IMR-90 (cell line): ENCODE measurements at regions not wholly inside any gene's neighbourhood (a gene's known extent, or its start where the extent isn't known, plus 50 kb on each side); places are given as distances from the start of the nearest gene placed in this dataset.

Source experiments
- ATAC-seq: fragments of 200-7000 bp; cut with Tn5 transposase; 2 replicates; pipeline ENCODE4 v1.9.1; 2020; ENCODE audit warnings: low read depth, mild to moderate bottlenecking, moderate library complexity
- BruUV-seq: library from RNA; stranded (reverse); fragments of 400-500 nt; replicated peaks from 2 replicates; lab custom pipeline; 2021; lab: Mats Ljungman, UMichigan
- CTCF ChIA-PET: fragments of 300-600 bp; formaldehyde crosslinking; extraction: SDS; loops from one replicate; lab custom pipeline; 2021; ENCODE audit warnings: antibody characterized with exemption; lab: Yijun Ruan, JAX
- POLR2A ChIA-PET: fragments of 300-600 bp; sonication (Branson Sonifier 250); formaldehyde crosslinking; loops from one replicate; lab custom pipeline; 2022; ENCODE audit warnings: antibody characterized with exemption; ENCODE audit not compliant: unreplicated experiment; lab: Charles Lee
- DNase-seq: peaks from one replicate; pipeline ENCODE4 v3.0.0; 2013
- H2AFZ ChIP-seq: replicated peaks from 2 replicates; pipeline ENCODE3; 2013; ENCODE audit warnings: low read length, mild to moderate bottlenecking; ENCODE audit not compliant: poor library complexity
- H2AK5ac ChIP-seq: 2 replicates; pipeline ENCODE4 v1.6.1; 2013; ENCODE audit warnings: low read depth, low read length, inconsistent platforms
- H2AK9ac ChIP-seq: replicated peaks from 2 replicates; pipeline ENCODE3; 2013; ENCODE audit warnings: mild to moderate bottlenecking, low read depth, low read length, moderate library complexity; ENCODE audit not compliant: poor library complexity
- H2BK120ac ChIP-seq: 2 replicates; pipeline ENCODE4 v1.6.1; 2013; ENCODE audit warnings: low read depth, low read length, inconsistent platforms
- H2BK15ac ChIP-seq: 3 replicates; pipeline ENCODE4 v1.6.1; 2013; ENCODE audit warnings: low read depth, low read length, inconsistent platforms
- H2BK20ac ChIP-seq: 2 replicates; pipeline ENCODE4 v1.6.1; 2013; ENCODE audit warnings: low read depth, mild to moderate bottlenecking, inconsistent platforms, low read length, moderate library complexity
- H2BK5ac ChIP-seq: 2 replicates; pipeline ENCODE4 v1.6.1; 2013; ENCODE audit warnings: mild to moderate bottlenecking, low read depth, low read length, inconsistent platforms; ENCODE audit not compliant: poor library complexity, severe bottlenecking
- H3K14ac ChIP-seq: replicated peaks from 2 replicates; pipeline ENCODE4 v1.6.1; 2013; ENCODE audit warnings: low read depth, low read length, inconsistent platforms
- H3K18ac ChIP-seq: 2 replicates; pipeline ENCODE4 v1.6.1; 2013; ENCODE audit warnings: low read depth, low read length, control low read depth
- H3K23ac ChIP-seq: 2 replicates; pipeline ENCODE4 v1.6.1; 2013; ENCODE audit warnings: low read depth, low read length, inconsistent platforms
- H3K27ac ChIP-seq: 2 replicates; pipeline ENCODE4 v1.5.1; 2013; ENCODE audit warnings: mild to moderate bottlenecking, control low read depth, low read length; ENCODE audit not compliant: insufficient read depth
- H3K27me3 ChIP-seq: 2 replicates; pipeline ENCODE4 v1.6.1; 2013; ENCODE audit warnings: low read length; ENCODE audit not compliant: control insufficient read depth, insufficient read depth
- H3K36me3 ChIP-seq: 2 replicates; pipeline ENCODE4 v1.6.1; 2013; ENCODE audit warnings: low read length, mixed read lengths; ENCODE audit not compliant: control insufficient read depth, insufficient read depth
- H3K4ac ChIP-seq: 2 replicates; pipeline ENCODE4 v1.6.1; 2013; ENCODE audit warnings: low read depth, low read length, inconsistent platforms
- H3K4me1 ChIP-seq: 2 replicates; pipeline ENCODE4 v1.6.1; 2013; ENCODE audit warnings: low read length, mixed read lengths; ENCODE audit not compliant: control insufficient read depth, insufficient read depth
- H3K4me2 ChIP-seq: 2 replicates; pipeline ENCODE4 v1.6.1; 2013; ENCODE audit warnings: low read depth, mild to moderate bottlenecking, control low read depth, low read length, moderate library complexity
- H3K4me3 ChIP-seq: 2 replicates; pipeline ENCODE4 v1.5.1; 2013; ENCODE audit warnings: low read depth, mild to moderate bottlenecking, control low read depth, low read length, moderate library complexity; ENCODE audit not compliant: insufficient read depth
- H3K56ac ChIP-seq: 2 replicates; pipeline ENCODE4 v1.6.1; 2013; ENCODE audit warnings: low read length, inconsistent platforms; ENCODE audit not compliant: insufficient read depth; ENCODE audit errors: extremely low read depth
- H3K79me1 ChIP-seq, 2 experiments: 2 replicates each; pipeline ENCODE4 v1.6.1; 2013; ENCODE audit warnings: low read length in 2 of 2, inconsistent platforms in 1 of 2, low read depth in 1 of 2
- H3K9ac ChIP-seq: 2 replicates; pipeline ENCODE4 v1.6.1; 2013; ENCODE audit warnings: low read depth, low read length, control low read depth
- H3K9me1 ChIP-seq: 2 replicates; pipeline ENCODE4 v1.6.1; 2013; ENCODE audit warnings: low read length, inconsistent platforms; ENCODE audit not compliant: insufficient read depth
- H3K9me3 ChIP-seq: 2 replicates; pipeline ENCODE4 v1.6.1; 2013; ENCODE audit warnings: low read length; ENCODE audit not compliant: control insufficient read depth, insufficient read depth
- H4K20me1 ChIP-seq: 2 replicates; pipeline ENCODE4 v1.6.1; 2013; ENCODE audit warnings: low read length, inconsistent platforms; ENCODE audit not compliant: insufficient read depth
- H4K5ac ChIP-seq: 2 replicates; pipeline ENCODE4 v1.6.1; 2013; ENCODE audit warnings: mild to moderate bottlenecking, low read depth, low read length, control low read depth
- H4K8ac ChIP-seq, 2 experiments: 2 replicates each; pipeline ENCODE4 v1.6.1; 2013; ENCODE audit warnings: low read depth in 2 of 2, low read length in 2 of 2, control low read depth in 1 of 2, inconsistent platforms in 1 of 2
- H4K91ac ChIP-seq: 2 replicates; pipeline ENCODE4 v1.6.1; 2013; ENCODE audit warnings: low read depth, low read length, inconsistent platforms; ENCODE audit not compliant: insufficient read depth
- FOS ChIP-seq: fragments of 150-350 bp; IDR thresholded peaks from 2 replicates; pipeline ENCODE4 v1.6.1; 2016; ENCODE audit warnings: low read depth, low read length
- MAZ ChIP-seq: IDR thresholded peaks from 2 replicates; pipeline ENCODE4 v1.6.1; 2012; ENCODE audit warnings: low read depth, mild to moderate bottlenecking, low read length, improper control_type of control experiment, moderate library complexity, borderline replicate concordance
- MXI1 ChIP-seq: IDR thresholded peaks from 2 replicates; pipeline ENCODE4 v1.6.1; 2012; ENCODE audit warnings: low read depth, mild to moderate bottlenecking, low read length, moderate library complexity, borderline replicate concordance
- NFE2L2 ChIP-seq: fragments of 150-350 bp; IDR thresholded peaks from 2 replicates; pipeline ENCODE4 v1.6.1; 2016; ENCODE audit warnings: low read depth, mild to moderate bottlenecking, low read length
- POLR2A ChIP-seq: IDR thresholded peaks from 2 replicates; pipeline ENCODE4 v1.6.1; 2012; ENCODE audit warnings: mild to moderate bottlenecking, low read depth, low read length
- RCOR1 ChIP-seq: IDR thresholded peaks from 2 replicates; pipeline ENCODE4 v1.6.1; 2012; ENCODE audit warnings: mild to moderate bottlenecking, low read length, improper control_type of control experiment; ENCODE audit not compliant: insufficient replicate concordance
- SMC3 ChIP-seq: fragments of 150-350 bp; IDR thresholded peaks from 2 replicates; pipeline ENCODE4 v1.6.1; 2016; ENCODE audit warnings: low read depth, mild to moderate bottlenecking, antibody characterized with exemption, low read length, moderate library complexity
- WGBS, 2 experiments: methylation state at CpG; one replicate each; pipeline versions ENCODE4 v1.1.5 to v1.1.7; 2013; ENCODE audit warnings: missing lambda C conversion rate in 2 of 2; ENCODE audit not compliant: insufficient read length in 1 of 2; ENCODE audit errors: extremely low coverage in 2 of 2; 5-methylcytosine and 5-hydroxymethylcytosine counted together
- dilution Hi-C: fragments of 300-500 bp; cut with HindIII; formaldehyde crosslinking; loops from one replicate; pipeline ENCODE4 v1.14.3; 2018; ENCODE audit warnings: low sequenced_read_pairs; ENCODE audit not compliant: unreplicated experiment
- in situ Hi-C: fragments of 300-500 bp; cut with MboI; formaldehyde crosslinking; loops from 3 replicates; pipeline ENCODE4 v1.14.3; 2019; ENCODE audit warnings: low sequenced_read_pairs, inconsistent platforms, mixed read lengths
- intact Hi-C: fragments of 100-400 bp; cut with micrococcal nuclease; formaldehyde crosslinking; loops from 2 replicates; pipeline ENCODE4 v1.10.0; 2022

- in situ Hi-C loops, result no loop called here
- intact Hi-C loops, result loop anchor here (1.0 kb wide), 2 partner anchors 178 to 324 kb away; no protein-coding TSS in a partner anchor
- no peak overlapping the region for H2BK15ac ChIP-seq
- H4K91ac ChIP-seq, result no peak overlapping the region
- H3K4me1 ChIP-seq, result no peaks in the 10 kb centered on the region
- BruUV-seq, result no TSS peak
- ATAC-seq, result no peak
- dilution Hi-C loops, result no loop called here
- no peak overlapping the region for H3K4me2 ChIP-seq
- no peak overlapping the region for H3K9ac ChIP-seq
- DNase-seq, result no peak
- H2BK120ac ChIP-seq, result no peak overlapping the region
- no peak overlapping the region for H2BK20ac ChIP-seq
- H2AK9ac ChIP-seq, result no peak overlapping the region
- H3K9me1 ChIP-seq, result no peaks in the 10 kb centered on the region
- H3K23ac ChIP-seq, result no peak overlapping the region
- no peak overlapping the region for H2BK5ac ChIP-seq
- H2AFZ ChIP-seq, result no peak overlapping the region
- H3K56ac ChIP-seq, result no peak overlapping the region
- H2AK5ac ChIP-seq, result no peak overlapping the region
- no peaks in the 10 kb centered on the region for H3K36me3 ChIP-seq
- WGBS, 2 experiments, result no CpG with 5 or more reads among the region's 4 CpGs
- no peak for TF ChIP-seq MAZ
- TF ChIP-seq MXI1, result no peak
- TF ChIP-seq POLR2A, result no peak
- no peak for TF ChIP-seq SMC3
- no peak for TF ChIP-seq FOS
- no peak for TF ChIP-seq RCOR1
- no peak for TF ChIP-seq NFE2L2
- ChIA-PET CTCF (interaction anchor here (1.2 kb wide), 1 partner anchor 324 kb away, joined by 3 read pairs; no protein-coding TSS in a partner anchor), POLR2A (no interaction called here)
- no peak overlapping the region for H3K14ac ChIP-seq
- H4K5ac ChIP-seq, result no peak overlapping the region
- H3K4me3 ChIP-seq, result no peak overlapping the region
- no peaks in the 10 kb centered on the region for H4K20me1 ChIP-seq
- no peaks in the 10 kb centered on the region; the same call in 1 of the 2 replicates for H3K27me3 ChIP-seq
- H3K18ac ChIP-seq, result no peak overlapping the region
- H3K9me3 ChIP-seq, result no peaks in the 10 kb centered on the region
- no peaks in the 10 kb centered on the region for H3K79me1 ChIP-seq
- no peak overlapping the region for H4K8ac ChIP-seq
- no peak overlapping the region for H3K27ac ChIP-seq
- no peak overlapping the region for H3K4ac ChIP-seq
Measured at GRCh38 chrX:84729408-84729807, 227.2 kb upstream of the HDX start.
